ENCODE measurements at regions not wholly inside any gene's neighbourhood (a gene's known extent, or its start where the extent isn't known, plus 50 kb on each side); places are given as distances from the start of the nearest gene placed in this dataset.
A peak's percentile ranks its signal among the peaks of the same experiment; 100 is the strongest.

GRCh38 chr17:63369233-63369632, 76.9 kb downstream of the CYB561 start:
- peaks cover 8% of the 10 kb centered on the region for H3K36me3 Mint-ChIP-seq (ENCODE audit: low read depth)
- H3K9me3 Mint-ChIP-seq = no peaks in the 10 kb centered on the region
- no peak overlapping the region for H3K4me3 Mint-ChIP-seq
- no peak for TF ChIP-seq CTCF (IDR thresholded peaks at IDR 0.05)
- peak; percentile 63 for DNase-seq
- H3K27me3 Mint-ChIP-seq (ENCODE audit: insufficient read depth) = peaks cover 2% of the 10 kb centered on the region; the same call in 1 of the 2 replicates
- no peak overlapping the region; the same call in 1 of the 2 replicates for H3K27ac Mint-ChIP-seq
- H3K4me1 Mint-ChIP-seq (ENCODE audit: low read depth) = peaks cover 12% of the 10 kb centered on the region

- Mint-ChIP-seq H3K27ac (no peak overlapping the region; the same call in 1 of the 2 replicates), H3K4me3 (no peak overlapping the region), H3K9me3 (no peaks in the 10 kb centered on the region), H3K27me3 (ENCODE audit: insufficient read depth) (peaks cover 2% of the 10 kb centered on the region; the same call in 1 of the 2 replicates), H3K4me1 (ENCODE audit: low read depth) (peaks cover 12% of the 10 kb centered on the region), H3K36me3 (ENCODE audit: low read depth) (peaks cover 14% of the 10 kb centered on the region)
- no peak for DNase-seq
- no peak for TF ChIP-seq CTCF (IDR thresholded peaks at IDR 0.05)
Observed at GRCh38 chr17:63370696-63371095, 75.4 kb downstream of the CYB561 start.

GRCh38 chr17:63376949-63377348, 69.2 kb downstream of the CYB561 start:
- no peak overlapping the region for H3K27ac Mint-ChIP-seq
- H3K36me3 Mint-ChIP-seq (ENCODE audit: low read depth) = peaks cover 48% of the 10 kb centered on the region
- peaks cover 2% of the 10 kb centered on the region for H3K27me3 Mint-ChIP-seq (ENCODE audit: insufficient read depth)
- DNase-seq = no peak
- TF ChIP-seq CTCF (IDR thresholded peaks at IDR 0.05) = no peak
- no peak overlapping the region for H3K4me3 Mint-ChIP-seq
- H3K4me1 Mint-ChIP-seq (ENCODE audit: low read depth) = peaks cover 44% of the 10 kb centered on the region
- peaks cover 19% of the 10 kb centered on the region for H3K9me3 Mint-ChIP-seq

DNA sequence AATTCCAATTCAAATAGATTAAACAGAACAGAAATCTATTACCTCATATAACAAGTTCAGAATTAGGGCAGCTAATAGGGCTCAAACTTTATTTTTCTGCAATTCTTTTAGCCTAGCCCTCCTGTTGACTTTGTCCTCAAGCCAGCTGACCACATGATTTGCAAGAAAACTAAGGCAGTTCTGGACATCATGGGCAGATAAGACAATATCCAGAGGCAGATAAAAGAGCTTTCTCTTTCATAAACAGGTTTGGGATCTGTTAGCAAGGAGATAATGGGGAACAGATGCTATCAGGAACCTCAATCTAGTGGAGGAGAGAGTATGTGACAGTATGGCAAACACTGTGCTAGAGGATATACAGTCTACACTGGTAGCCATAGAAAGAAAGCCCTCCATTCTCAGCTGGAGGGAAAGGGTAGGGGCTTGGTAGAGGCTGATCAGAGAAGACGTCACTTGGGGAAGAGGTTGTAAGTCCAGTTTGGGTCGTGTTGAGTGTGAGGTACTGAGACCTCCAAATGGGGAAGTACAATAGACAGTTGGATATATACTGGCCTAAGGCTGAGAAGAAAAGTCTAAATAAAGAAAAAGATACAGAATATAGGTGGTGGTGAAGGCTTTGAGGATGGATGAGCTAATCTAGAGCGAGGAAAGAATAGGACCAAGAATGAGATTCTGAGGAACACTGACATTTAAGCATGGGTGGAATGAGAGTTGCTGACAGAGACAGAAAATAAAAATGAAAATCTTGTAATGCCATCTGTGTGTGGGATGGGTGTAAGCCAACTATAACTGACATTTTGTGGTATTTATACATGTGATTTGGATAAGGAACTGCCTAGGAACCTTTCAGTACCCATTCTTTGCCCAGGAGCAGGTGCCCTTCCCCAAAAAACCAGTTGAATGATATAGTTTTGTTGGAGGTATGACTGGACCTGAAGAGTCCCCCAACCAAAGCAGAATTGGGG, 67.4 kb downstream of the CYB561 start:
- H3K4me1 Mint-ChIP-seq (ENCODE audit: low read depth) = peaks cover 56% of the 10 kb centered on the region
- DNase-seq = no peak
- H3K36me3 Mint-ChIP-seq (ENCODE audit: low read depth) = peaks cover 51% of the 10 kb centered on the region
- TF ChIP-seq CTCF (IDR thresholded peaks at IDR 0.05) = no peak
- H3K4me3 Mint-ChIP-seq = no peak overlapping the region; the same call in 1 of the 2 replicates
- peaks cover 2% of the 10 kb centered on the region for H3K27me3 Mint-ChIP-seq (ENCODE audit: insufficient read depth)
- peaks cover 19% of the 10 kb centered on the region for H3K9me3 Mint-ChIP-seq
- peak overlapping the region; percentile 3; the same call in 1 of the 2 replicates for H3K27ac Mint-ChIP-seq

GRCh38 chr17:63379636-63380035, 66.5 kb downstream of the CYB561 start:
- H3K4me3 Mint-ChIP-seq = no peak overlapping the region
- no peak for DNase-seq
- no peak for TF ChIP-seq CTCF (IDR thresholded peaks at IDR 0.05)
- peaks cover 51% of the 10 kb centered on the region for H3K36me3 Mint-ChIP-seq (ENCODE audit: low read depth)
- peaks cover 2% of the 10 kb centered on the region for H3K27me3 Mint-ChIP-seq (ENCODE audit: insufficient read depth)
- H3K9me3 Mint-ChIP-seq = peaks cover 19% of the 10 kb centered on the region
- H3K27ac Mint-ChIP-seq = peak overlapping the region; percentile 72
- H3K4me1 Mint-ChIP-seq (ENCODE audit: low read depth) = peaks cover 57% of the 10 kb centered on the region

Measured in HFFc6 (cell line).